Jurkat, Clone E6-1 (cell line): ENCODE measurements at regions not wholly inside any gene's neighbourhood (a gene's known extent, or its start where the extent isn't known, plus 50 kb on each side); places are given as distances from the start of the nearest gene placed in this dataset.

Source experiments
- DNase-seq: peaks from one replicate; pipeline ENCODE4 v3.0.0-alpha.2; 2011; ENCODE audit warnings: low read depth, low spot score
- H3K4me3 ChIP-seq: 2 replicates; pipeline ENCODE4 v1.5.1; 2011; ENCODE audit warnings: mild to moderate bottlenecking, low read length, control low read depth, moderate library complexity

DNA sequence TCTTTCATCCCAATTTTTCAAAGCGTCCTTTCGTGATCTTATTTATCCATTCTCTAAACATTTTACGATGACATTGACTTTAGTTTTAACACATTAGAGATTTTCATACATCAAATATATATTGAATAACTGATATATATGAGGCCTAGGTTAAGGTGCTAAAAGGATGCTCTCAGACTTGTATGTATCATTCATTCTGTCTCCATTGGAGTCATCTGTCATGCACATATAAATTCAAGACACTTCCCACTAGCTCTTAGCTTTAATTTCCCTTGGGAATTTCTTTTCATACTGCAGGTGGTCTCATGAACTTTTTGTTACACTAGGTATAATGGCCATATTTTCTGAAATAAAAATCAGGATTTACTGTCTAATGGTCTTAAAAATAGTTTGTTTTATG is 635.8 kb upstream of the C9orf72 start:
- no peak overlapping the region for H3K4me3 ChIP-seq
- no peak for DNase-seq

DNA sequence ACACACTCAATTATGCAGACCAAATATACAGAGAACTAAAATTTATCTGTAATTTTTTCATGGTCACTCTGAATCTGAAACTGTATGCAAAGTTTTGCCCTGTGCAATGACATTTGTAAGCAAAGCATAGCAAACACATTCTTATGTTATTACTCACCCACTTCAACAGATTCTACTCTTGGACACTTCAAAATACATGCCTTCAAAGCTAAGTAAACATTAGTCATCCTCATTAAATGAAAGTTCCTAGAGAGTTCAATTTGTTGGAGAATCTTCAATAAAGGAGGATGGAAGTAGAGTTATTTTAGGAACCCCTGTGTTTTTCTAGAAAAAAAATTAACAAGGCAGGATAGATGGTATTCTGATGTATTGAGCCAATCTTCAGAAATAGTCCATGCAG is 639.7 kb upstream of the C9orf72 start:
- no peak for DNase-seq
- no peak overlapping the region for H3K4me3 ChIP-seq

- DNase-seq = no peak
These were observed 642.4 kb upstream of the C9orf72 start for GRCh38 chr9:28215536-28216299.

GRCh38 chr9:28232686-28233085 is 659.4 kb upstream of the C9orf72 start:
- no peak overlapping the region for H3K4me3 ChIP-seq
- no peak for DNase-seq

More at GRCh38 chr9:28215536-28216299, 642.4 kb upstream of the C9orf72 start:
- H3K4me3 ChIP-seq = no peak overlapping the region

DNA sequence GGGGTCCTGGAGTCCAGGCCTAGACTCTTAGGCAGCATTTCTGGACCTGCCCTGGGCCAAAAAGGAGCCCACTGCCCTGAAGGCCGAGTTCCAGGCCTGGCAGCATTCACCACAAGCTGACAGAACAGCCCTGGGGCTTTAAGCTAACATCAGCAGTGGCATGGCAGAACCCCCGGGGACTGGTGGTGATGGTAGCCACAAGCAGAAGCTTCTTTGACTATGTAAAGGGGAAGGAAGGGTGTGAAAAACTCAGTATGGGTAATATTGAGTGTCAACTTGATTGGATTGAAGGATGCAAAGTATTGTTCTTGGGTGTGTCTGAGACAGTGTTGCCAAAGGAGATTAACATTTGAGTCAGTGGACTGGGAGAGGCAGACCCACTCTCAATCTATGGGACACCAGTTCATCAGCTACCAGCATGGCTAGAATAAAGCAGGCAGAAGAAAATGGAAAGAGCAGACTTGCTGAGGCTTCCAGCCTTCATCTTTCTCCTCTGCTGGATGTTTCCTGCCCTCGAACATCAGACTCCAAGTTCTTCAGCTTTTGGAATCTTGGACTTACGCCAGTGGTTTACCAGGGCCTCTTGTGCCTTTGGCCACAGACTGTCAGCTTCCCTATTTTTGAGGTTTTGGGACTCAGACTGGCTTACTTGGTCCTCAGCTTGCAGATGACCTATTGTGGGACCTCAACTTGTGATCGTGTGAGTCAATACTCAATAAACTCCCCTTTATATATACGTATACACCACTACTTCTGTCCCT is 661.0 kb upstream of the C9orf72 start:
- H3K4me3 ChIP-seq = no peak overlapping the region
- no peak for DNase-seq

DNA sequence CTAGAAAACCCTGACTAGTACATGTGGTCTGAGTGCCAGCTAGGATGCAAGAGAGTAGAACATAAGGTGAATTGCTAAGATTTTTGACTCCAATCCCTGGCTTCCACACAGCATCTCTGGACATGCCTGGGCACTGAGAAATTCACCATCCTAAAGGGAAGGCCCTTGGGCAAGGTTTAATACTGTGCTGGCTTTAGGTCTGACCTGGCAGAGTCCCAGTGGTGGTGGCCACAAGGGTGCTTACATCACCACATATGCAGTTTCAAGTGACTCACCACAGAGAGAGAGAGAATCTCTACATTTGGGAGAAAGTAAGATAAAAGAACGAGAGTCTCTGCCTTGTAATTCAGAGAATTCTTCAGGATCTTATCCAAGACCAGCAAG is 661.6 kb upstream of the C9orf72 start:
- no peak overlapping the region for H3K4me3 ChIP-seq
- no peak for DNase-seq

GRCh38 chr9:28249424-28249823 is 676.1 kb upstream of the C9orf72 start:
- no peak overlapping the region for H3K4me3 ChIP-seq
- no peak for DNase-seq

DNA sequence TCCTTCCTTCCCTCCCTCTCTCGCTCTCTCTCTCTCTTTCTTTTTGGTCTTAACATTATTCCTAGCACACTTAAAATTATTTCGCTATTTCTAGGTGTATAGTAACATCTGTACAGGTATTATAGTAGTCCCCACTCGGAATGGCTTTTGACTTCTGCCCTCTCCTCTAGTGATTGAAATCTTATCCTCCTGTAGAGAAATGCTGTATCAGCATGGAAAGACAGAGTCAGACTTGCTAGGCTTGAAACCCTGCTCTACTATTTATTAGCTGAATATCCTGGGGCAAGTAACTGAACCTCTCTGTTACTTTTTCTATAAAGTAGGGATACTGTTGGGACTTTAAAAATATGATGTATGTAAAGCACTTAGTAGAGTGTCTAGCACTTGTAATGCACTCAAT is 681.9 kb upstream of the C9orf72 start:
- no peak overlapping the region for H3K4me3 ChIP-seq
- DNase-seq = no peak

GRCh38 chr9:28260330-28260729 is 687.0 kb upstream of the C9orf72 start:
- no peak for DNase-seq

DNA sequence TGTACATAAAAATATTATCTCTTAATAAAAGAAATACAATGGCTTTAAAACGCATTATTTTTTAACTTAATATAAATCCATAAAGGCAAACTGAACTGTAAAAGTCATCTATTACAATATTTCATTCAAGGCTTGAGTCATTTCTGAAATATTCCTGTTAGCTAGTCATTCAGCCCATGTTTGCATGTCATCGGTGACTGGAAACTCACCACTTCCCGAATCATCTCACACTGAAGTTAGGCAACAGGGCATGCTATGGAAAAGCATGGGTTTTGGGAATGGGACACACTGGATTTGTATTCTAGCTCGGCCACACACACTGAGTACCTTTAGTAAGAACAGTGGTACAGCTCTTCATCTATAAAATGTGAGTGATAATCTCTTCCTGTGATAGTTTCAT is 691.1 kb upstream of the C9orf72 start:
- no peak for DNase-seq
- no peak overlapping the region for H3K4me3 ChIP-seq

More at GRCh38 chr9:28260330-28260729, 687.0 kb upstream of the C9orf72 start:
- no peak overlapping the region for H3K4me3 ChIP-seq

DNA sequence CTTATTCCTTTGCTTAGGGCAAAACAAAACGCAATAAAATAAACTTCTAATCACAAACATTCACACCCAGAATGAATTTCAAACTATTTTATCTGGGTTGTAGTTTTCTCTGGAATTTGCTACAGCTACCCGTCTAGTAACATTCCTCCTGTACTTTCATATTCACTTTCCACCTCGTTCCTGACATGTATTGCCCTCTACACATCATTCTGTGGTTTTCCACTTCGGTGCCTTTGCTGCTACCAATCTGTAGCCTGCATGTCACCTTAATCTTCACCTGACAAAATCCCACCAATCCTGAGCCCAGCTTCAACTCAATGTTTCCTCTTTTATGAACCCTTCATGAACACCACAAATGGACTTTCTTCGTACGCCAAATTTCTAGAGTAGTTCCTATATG is 694.1 kb upstream of the C9orf72 start:
- no peak for DNase-seq
- H3K4me3 ChIP-seq = no peak overlapping the region

DNA sequence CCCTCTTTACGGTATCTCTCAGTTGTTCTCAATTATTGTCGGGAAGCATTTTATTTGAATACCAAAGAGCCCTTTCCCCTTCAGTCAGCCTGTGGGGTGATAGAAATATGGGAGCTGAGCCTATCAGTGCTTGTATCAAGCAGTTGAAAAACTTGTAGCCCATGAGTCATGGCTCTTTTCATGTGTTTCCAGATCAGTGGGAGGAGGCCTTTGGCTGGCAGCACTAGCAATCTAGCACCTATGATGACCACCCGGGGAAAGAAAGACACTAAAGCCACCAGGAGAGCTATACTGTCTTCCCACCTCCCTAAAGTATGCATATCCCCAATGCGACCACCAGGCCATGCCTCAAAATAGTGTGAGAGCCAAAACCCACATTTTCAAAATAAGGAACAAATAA is 696.9 kb upstream of the C9orf72 start:
- no peak for DNase-seq
- no peak overlapping the region for H3K4me3 ChIP-seq

DNA sequence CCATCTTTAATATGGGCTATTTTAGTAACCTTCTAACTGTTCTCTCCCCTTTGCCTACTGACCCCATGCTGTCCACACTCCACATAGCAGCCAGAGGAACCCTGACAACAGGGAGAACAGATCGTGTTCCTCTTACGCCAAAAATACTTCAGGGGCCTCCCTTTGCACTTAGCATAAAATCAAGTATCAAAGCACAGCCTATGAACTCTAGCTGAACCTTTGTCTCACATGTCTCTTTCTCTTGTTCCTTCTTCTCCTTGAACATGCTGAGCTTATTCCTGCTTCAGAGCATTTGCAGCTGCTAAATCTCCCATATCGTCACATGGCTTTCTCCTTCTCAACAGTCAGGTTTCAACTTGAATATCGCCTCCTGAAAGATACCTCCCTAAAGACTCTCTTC is 698.8 kb upstream of the C9orf72 start:
- no peak overlapping the region for H3K4me3 ChIP-seq
- no peak for DNase-seq

DNA sequence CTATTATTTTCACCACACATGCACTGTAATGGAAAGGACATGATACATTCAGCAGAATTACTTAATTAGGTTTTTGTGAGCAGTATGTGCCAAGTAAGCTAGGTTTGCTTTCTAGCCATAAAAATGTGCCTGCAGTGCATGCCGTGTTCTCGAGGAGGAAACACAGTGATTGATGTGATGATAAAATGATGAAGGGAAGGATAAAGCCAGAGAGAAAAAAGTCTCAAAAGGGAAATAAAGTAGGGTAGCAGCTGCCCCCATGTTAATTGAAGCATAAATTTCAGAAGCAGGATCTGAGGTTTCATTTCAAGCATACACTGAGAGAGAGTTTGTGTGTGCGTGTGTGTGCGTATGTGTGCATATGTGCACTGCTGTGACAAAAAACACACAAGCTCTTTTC is 714.2 kb upstream of the C9orf72 start:
- DNase-seq = no peak

GRCh38 chr9:28289746-28290145 is 716.5 kb upstream of the C9orf72 start:
- no peak for DNase-seq
- no peak overlapping the region for H3K4me3 ChIP-seq

More for the DNA sequence above, 714.2 kb upstream of the C9orf72 start:
- H3K4me3 ChIP-seq = no peak overlapping the region

DNA sequence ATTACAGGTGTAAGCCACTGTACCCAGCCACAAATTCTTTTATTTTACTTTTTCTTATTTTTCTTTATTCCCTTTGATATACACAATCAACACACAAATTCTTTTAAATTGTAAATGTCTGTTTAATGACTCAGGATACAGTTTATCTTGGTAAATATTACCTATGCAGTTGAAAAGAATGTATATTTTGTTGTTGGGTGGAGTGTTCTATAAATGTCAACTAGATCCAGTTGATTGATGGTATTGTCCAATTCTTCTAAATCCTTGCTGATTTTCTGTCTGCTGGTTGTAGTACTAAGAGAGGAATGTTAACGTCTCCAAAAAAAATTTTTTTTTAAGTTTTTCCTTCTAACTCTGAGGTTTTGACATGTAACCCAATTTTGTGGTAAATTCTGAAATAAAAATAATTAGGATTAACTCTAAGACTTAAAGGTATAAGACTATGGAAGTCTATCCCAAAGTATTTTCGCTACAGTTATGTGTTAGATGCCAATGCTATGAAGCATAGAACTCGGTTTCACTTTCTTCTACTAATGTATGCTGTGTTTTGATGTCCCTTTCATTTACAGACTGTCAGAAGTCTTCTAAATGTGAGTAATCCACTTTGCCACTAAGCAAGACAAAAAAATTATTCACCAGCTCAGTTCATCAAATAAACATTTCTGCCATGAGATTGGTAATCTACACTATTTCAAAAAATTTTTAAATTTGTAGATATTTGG is 720.2 kb upstream of the C9orf72 start:
- DNase-seq = no peak
- no peak overlapping the region for H3K4me3 ChIP-seq

GRCh38 chr9:28301281-28301680 is 728.0 kb upstream of the C9orf72 start:
- no peak for DNase-seq

GRCh38 chr9:28317745-28318144 is 744.5 kb upstream of the C9orf72 start:
- H3K4me3 ChIP-seq = no peak overlapping the region
- DNase-seq = no peak

More at GRCh38 chr9:28301281-28301680, 728.0 kb upstream of the C9orf72 start:
- no peak overlapping the region for H3K4me3 ChIP-seq

DNA sequence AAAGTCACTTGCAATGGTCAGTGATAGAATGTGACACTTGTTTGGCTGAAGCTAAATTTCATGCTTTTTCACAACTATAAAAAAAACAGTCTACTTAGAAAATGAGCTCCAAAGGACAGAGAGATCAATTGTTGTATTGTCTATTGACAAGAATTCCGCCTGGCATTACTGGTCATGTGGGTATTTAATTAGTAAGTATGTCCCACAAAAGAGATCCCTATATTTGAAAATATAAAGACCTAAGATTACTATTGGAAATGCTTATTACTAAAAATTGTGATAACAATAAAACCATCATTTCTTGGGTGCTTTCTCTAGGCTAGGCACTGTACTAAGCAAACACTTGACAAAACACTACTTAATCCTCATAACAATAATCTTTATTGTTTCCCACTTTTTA is 745.2 kb upstream of the C9orf72 start:
- no peak for DNase-seq
- no peak overlapping the region for H3K4me3 ChIP-seq

- no peak for DNase-seq
- H3K4me3 ChIP-seq = no peak overlapping the region
These were observed 746.7 kb upstream of the C9orf72 start for GRCh38 chr9:28319981-28320380.
